ENCODE measurements at regions not wholly inside any gene's neighbourhood (a gene's known extent, or its start where the extent isn't known, plus 50 kb on each side); places are given as distances from the start of the nearest gene placed in this dataset.

- Mint-ChIP-seq H3K4me1 (peaks cover 4 to 10% of the 10 kb centered on the region in 2 experiments; a peak in 2 of 4 replicates), H3K27me3 (ENCODE audit: low read depth) (peaks cover 8% of the 10 kb centered on the region), H3K9me3 (peaks cover 30 to 33% of the 10 kb centered on the region in 2 experiments), H3K36me3 (ENCODE audit: insufficient read depth in 1 of 3, low read depth in 3 of 3) (peaks cover 6 to 24% (median 17%) of the 10 kb centered on the region in 3 experiments; a peak in 6 of 7 replicates), H3K27ac (no peak overlapping the region), H3K4me3 (no peak overlapping the region)
- H3K27me3 ChIP-seq (ENCODE audit: insufficient read depth, low read length), result no peaks in the 10 kb centered on the region
- no peak overlapping the region for H3K27ac ChIP-seq (ENCODE audit: insufficient read length, low read depth, low read length)
- no peak overlapping the region for H2BK120ac ChIP-seq (ENCODE audit: low read depth, low read length, poor library complexity, severe bottlenecking)
- H4K5ac ChIP-seq (ENCODE audit: insufficient read length, low read depth, low read length), result no peak overlapping the region
- H4K91ac ChIP-seq (ENCODE audit: insufficient read length, low read depth, low read length), result no peak overlapping the region
- no peak overlapping the region for H2BK20ac ChIP-seq (ENCODE audit: low read depth, low read length, poor library complexity, severe bottlenecking)
- H3K9me3 ChIP-seq (ENCODE audit: control insufficient read depth, low read depth, low read length), result peaks cover 8% of the 10 kb centered on the region
- H3K4me1 ChIP-seq (ENCODE audit: insufficient read depth, low read length), result no peaks in the 10 kb centered on the region
- no peak overlapping the region for H2BK12ac ChIP-seq (ENCODE audit: insufficient read length, low read depth, low read length)
- no peak overlapping the region for H2AFZ ChIP-seq (ENCODE audit: low read length)
- H3K18ac ChIP-seq (ENCODE audit: insufficient read length, low read depth, low read length), result no peak overlapping the region
- no peaks in the 10 kb centered on the region for H3K79me2 ChIP-seq (ENCODE audit: insufficient read depth, low read length)
- TF ChIP-seq CTCF (conservative IDR thresholded peaks at IDR 0.05), result no peak
- H2BK15ac ChIP-seq (ENCODE audit: low read depth, low read length), result no peak overlapping the region
- H2BK5ac ChIP-seq (ENCODE audit: insufficient read length, low read length), result no peak overlapping the region
- no peaks in the 10 kb centered on the region for H3K23me2 ChIP-seq (ENCODE audit: insufficient read length, low read depth, low read length, poor library complexity, severe bottlenecking)
- H3K4ac ChIP-seq (ENCODE audit: low read depth, low read length), result no peak overlapping the region
- no peak overlapping the region for H3K9ac ChIP-seq (ENCODE audit: extremely low read depth, insufficient read length, low read length)
- no peak overlapping the region for H3K14ac ChIP-seq (ENCODE audit: insufficient read depth, low read length)
- H2AK5ac ChIP-seq (ENCODE audit: insufficient read length, low read length), result no peak overlapping the region
- no peak overlapping the region for H4K8ac ChIP-seq (replicated peaks; ENCODE audit: insufficient read length, low read depth, low read length)
- DNase-seq, result no peak
- H4K20me1 ChIP-seq (ENCODE audit: control insufficient read depth, insufficient read depth, insufficient read length), result no peaks in the 10 kb centered on the region
- H3K79me1 ChIP-seq (ENCODE audit: insufficient read depth, low read depth, low read length, poor library complexity, severe bottlenecking), result no peaks in the 10 kb centered on the region
- no CpG with 5 or more reads among the region's 15 CpGs for WGBS (ENCODE audit: extremely low coverage, insufficient read length, low lambda C conversion rate)
- no peak overlapping the region for H3K4me2 ChIP-seq (ENCODE audit: insufficient read depth, insufficient read length, low read length)
- H3T11ph ChIP-seq (ENCODE audit: low read length), result no peak overlapping the region
- H3K56ac ChIP-seq (ENCODE audit: insufficient read length, low read depth, low read length), result no peak overlapping the region
- no peak overlapping the region for H3K23ac ChIP-seq (ENCODE audit: insufficient read length, low read depth, low read length)
Measured at GRCh38 chr3:197407053-197407452, 108.6 kb upstream of the DLG1 start.

All from H9 (cell line).